ENCODE measurements at regions not wholly inside any gene's neighbourhood (a gene's known extent, or its start where the extent isn't known, plus 50 kb on each side); places are given as distances from the start of the nearest gene placed in this dataset.

GRCh38 chr4:127580300-127580699, 52.5 kb upstream of the INTU start (continued):
- TF ChIP-seq ZNF318 (CRISPR knock-in tag; IDR thresholded peaks at IDR 0.05) (no peak), NCOA5 (CRISPR knock-in tag; IDR thresholded peaks at IDR 0.05) (no peak), MED8 (CRISPR knock-in tag; IDR thresholded peaks at IDR 0.05; ENCODE audit: insufficient replicate concordance) (no peak), ZBTB21 (CRISPR knock-in tag; IDR thresholded peaks at IDR 0.05) (no peak), DMAP1 (CRISPR knock-in tag; IDR thresholded peaks at IDR 0.05) (no peak), ZNF234 (CRISPR knock-in tag; conservative IDR thresholded peaks at IDR 0.05) (no peak), ZFYVE20 (CRISPR knock-in tag; IDR thresholded peaks at IDR 0.05; ENCODE audit: borderline replicate concordance, low read depth) (no peak), KDM1A (CRISPR knock-in tag; IDR thresholded peaks at IDR 0.05) (no peak), KLF13 (CRISPR knock-in tag; IDR thresholded peaks at IDR 0.05) (no peak)
